ENCODE measurements at regions not wholly inside any gene's neighbourhood (a gene's known extent, or its start where the extent isn't known, plus 50 kb on each side); places are given as distances from the start of the nearest gene placed in this dataset.

DNA sequence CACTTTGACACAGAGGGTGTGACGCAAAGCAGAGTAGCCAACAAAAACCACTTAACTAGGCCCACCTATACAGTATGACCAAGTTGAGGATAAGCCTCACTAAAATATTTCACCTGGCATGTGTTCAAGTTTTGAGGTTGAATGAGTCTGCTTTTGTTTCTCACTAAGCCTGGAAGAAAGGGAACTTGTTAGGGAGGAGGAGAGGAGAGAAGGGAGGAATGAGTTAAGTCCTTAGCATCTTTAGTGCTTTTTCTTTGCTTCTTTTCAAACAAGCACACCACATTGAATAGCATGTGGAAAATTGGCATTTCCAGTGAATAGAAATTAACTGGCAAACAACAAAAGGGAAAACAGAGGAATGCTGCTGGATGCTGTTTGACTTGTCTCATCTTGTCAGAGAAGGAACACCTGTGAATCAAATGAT is 461.9 kb downstream of the GJA1 start:
- H3K27me3 ChIP-seq (replicated peaks; ENCODE audit: control insufficient read depth, insufficient read depth, low read length): no peaks in the 10 kb centered on the region
- H3K4me1 ChIP-seq (ENCODE audit: control insufficient read depth, insufficient read depth, low read length): peaks cover 8% of the 10 kb centered on the region
- no peaks in the 10 kb centered on the region for H3K36me3 ChIP-seq (ENCODE audit: control insufficient read depth, insufficient read depth, low read length, severe bottlenecking)
- peak; percentile 37 for DNase-seq (ENCODE audit: low read depth)
- H3K4me3 ChIP-seq (ENCODE audit: low read length): no peak overlapping the region
- H3K9me3 ChIP-seq (ENCODE audit: control insufficient read depth, low read length): no peaks in the 10 kb centered on the region
- H3K9ac ChIP-seq (ENCODE audit: low read length): no peak overlapping the region

DNA sequence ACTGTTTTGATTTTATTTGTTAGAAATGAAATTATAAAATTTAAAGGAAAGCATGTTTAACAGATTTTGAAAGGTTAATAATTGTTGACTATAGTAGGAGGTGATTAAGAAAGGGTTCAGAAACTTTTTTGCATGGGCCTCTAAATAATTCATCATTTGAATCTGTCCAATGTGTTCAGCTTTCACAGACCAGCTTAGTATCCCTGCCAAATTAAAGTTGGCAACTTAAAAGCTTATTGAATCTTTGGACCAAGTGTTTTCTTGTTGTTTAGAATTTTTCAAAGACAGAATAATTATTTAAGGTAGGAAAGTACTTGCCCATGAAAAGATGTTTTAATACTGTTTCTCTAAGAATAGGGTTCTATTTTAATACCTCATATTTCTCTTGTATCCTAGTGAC is 466.0 kb downstream of the GJA1 start:
- no peaks in the 10 kb centered on the region for H3K9me3 ChIP-seq (ENCODE audit: control insufficient read depth, low read length)
- DNase-seq (ENCODE audit: low read depth): no peak
- H3K4me3 ChIP-seq (ENCODE audit: low read length): no peak overlapping the region
- no peaks in the 10 kb centered on the region for H3K36me3 ChIP-seq (ENCODE audit: control insufficient read depth, insufficient read depth, low read length, severe bottlenecking)
- peaks cover 8% of the 10 kb centered on the region for H3K4me1 ChIP-seq (ENCODE audit: control insufficient read depth, insufficient read depth, low read length)
- H3K27me3 ChIP-seq (replicated peaks; ENCODE audit: control insufficient read depth, insufficient read depth, low read length): no peaks in the 10 kb centered on the region
- H3K9ac ChIP-seq (ENCODE audit: low read length): no peak overlapping the region

DNA sequence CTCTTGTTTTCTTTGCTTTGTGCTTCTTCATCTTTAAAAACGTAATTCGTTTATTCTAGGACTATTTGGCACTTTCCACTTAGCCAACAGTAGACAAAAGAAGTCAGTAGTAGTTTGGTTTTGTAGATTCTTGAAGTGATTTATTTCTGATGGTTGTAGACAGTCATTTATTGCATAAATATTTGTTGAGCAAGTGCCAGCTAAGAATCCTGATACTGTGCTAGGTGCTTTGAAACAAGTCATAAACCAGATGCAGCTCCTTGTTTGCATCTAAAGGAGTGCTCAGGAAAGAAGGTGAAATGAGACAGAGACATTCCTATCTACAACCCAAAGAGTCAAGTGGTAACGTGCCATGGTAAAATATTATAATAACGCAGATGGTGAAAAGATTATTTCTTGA is 469.1 kb downstream of the GJA1 start:
- Histone ChIP-seq H3K4me3 (ENCODE audit: low read length) (no peak overlapping the region), H3K27me3 (replicated peaks; ENCODE audit: control insufficient read depth, insufficient read depth, low read length) (no peaks in the 10 kb centered on the region), H3K4me1 (ENCODE audit: control insufficient read depth, insufficient read depth, low read length) (no peaks in the 10 kb centered on the region), H3K36me3 (ENCODE audit: control insufficient read depth, insufficient read depth, low read length, severe bottlenecking) (no peaks in the 10 kb centered on the region), H3K9ac (ENCODE audit: low read length) (no peak overlapping the region), H3K9me3 (ENCODE audit: control insufficient read depth, low read length) (peaks cover 16% of the 10 kb centered on the region)
- DNase-seq (ENCODE audit: low read depth): no peak

DNA sequence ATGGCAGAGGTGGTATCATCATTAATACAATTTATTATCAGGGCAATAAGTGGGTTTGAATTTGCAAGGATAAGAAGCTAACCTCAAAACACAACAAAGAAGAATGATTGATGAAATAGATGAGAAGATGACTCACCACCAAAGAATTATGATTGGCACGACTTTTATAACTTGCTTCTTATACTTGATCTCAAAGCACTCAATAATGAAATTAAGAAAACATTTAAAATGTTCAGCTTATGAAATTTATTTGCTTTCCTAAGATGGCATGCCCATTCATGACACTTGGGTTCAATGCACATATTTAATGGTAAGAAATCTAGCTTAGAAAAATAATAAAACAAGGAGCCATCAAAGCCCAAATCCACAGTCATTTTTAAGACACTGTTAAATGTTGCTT is 477.5 kb downstream of the GJA1 start:
- no peaks in the 10 kb centered on the region for H3K27me3 ChIP-seq (replicated peaks; ENCODE audit: control insufficient read depth, insufficient read depth, low read length)
- no peak overlapping the region for H3K9ac ChIP-seq (ENCODE audit: low read length)
- no peaks in the 10 kb centered on the region for H3K36me3 ChIP-seq (ENCODE audit: control insufficient read depth, insufficient read depth, low read length, severe bottlenecking)
- H3K9me3 ChIP-seq (ENCODE audit: control insufficient read depth, low read length): peaks cover 15% of the 10 kb centered on the region
- H3K4me3 ChIP-seq (ENCODE audit: low read length): no peak overlapping the region
- no peak for DNase-seq (ENCODE audit: low read depth)
- H3K4me1 ChIP-seq (ENCODE audit: control insufficient read depth, insufficient read depth, low read length): no peaks in the 10 kb centered on the region

DNA sequence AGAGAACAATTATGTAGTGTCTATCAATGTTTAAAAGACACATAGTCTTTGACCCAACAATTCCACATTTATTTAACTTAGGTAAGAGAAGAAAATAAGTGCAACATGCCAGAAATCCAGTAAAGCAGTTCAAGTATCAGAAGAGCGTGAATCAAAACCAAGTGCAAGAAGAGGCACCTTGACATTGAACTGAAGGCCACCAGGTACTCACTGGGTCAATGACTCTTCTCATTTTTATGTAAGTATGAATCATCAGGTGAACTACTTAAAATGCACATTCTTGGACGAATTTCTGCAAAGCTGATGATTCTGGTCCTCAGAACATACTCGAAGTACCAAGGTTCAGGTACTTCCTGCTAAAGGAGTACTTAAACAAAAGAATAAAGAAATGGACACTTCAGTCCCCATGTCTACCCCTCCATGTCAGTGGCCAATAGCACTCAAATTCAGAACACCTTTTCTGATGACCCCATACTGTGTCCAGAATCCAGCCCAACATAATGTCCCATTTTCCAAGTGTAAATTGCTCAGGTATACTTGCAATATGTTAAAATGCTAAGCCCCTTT is 481.9 kb downstream of the GJA1 start:
- Histone ChIP-seq H3K4me1 (ENCODE audit: control insufficient read depth, insufficient read depth, low read length) (no peaks in the 10 kb centered on the region), H3K27me3 (replicated peaks; ENCODE audit: control insufficient read depth, insufficient read depth, low read length) (no peaks in the 10 kb centered on the region), H3K9ac (ENCODE audit: low read length) (no peak overlapping the region), H3K9me3 (ENCODE audit: control insufficient read depth, low read length) (no peaks in the 10 kb centered on the region), H3K4me3 (ENCODE audit: low read length) (no peak overlapping the region), H3K36me3 (ENCODE audit: control insufficient read depth, insufficient read depth, low read length, severe bottlenecking) (no peaks in the 10 kb centered on the region)
- no peak for DNase-seq (ENCODE audit: low read depth)

DNA sequence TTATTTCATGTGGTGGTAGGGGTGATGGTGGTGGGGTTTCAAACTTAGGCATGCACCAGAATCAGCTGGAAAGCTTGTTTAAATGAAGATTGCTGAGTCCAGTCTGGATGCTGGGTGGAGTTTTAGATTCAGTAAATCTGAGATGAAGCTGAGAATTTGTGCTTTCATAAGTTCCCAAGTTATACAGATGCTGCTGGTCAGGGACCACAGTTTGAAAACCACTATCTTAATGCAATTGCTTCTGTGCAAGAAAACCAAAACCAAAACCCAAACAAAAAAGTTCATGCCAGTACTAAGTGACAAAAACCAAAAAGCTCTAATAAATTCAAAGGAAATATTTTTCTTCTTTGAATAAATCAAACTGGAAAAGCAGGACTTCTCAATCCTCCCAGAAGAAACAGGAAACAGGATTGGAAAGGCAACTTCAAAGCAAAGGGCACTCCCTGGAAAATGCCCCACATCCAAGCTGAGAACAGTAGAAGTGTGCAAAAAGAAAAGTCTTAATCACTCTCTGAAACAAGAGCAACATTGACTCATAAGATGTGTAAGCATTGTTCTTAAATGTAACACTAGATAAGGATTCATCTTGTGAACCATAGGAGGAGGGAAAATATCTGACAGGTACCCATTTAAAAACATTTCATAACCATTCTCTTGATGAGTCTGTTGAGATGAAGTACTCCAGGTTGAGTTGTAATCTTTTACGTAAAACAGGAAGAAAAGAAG is 481.5 kb upstream of the HSF2 start:
- Histone ChIP-seq H3K27me3 (replicated peaks; ENCODE audit: control insufficient read depth, insufficient read depth, low read length) (no peaks in the 10 kb centered on the region), H3K4me3 (ENCODE audit: low read length) (no peak overlapping the region), H3K4me1 (ENCODE audit: control insufficient read depth, insufficient read depth, low read length) (no peaks in the 10 kb centered on the region), H3K9ac (ENCODE audit: low read length) (no peak overlapping the region), H3K9me3 (ENCODE audit: control insufficient read depth, low read length) (no peaks in the 10 kb centered on the region), H3K36me3 (ENCODE audit: control insufficient read depth, insufficient read depth, low read length, severe bottlenecking) (no peaks in the 10 kb centered on the region)
- DNase-seq (ENCODE audit: low read depth): no peak

DNA sequence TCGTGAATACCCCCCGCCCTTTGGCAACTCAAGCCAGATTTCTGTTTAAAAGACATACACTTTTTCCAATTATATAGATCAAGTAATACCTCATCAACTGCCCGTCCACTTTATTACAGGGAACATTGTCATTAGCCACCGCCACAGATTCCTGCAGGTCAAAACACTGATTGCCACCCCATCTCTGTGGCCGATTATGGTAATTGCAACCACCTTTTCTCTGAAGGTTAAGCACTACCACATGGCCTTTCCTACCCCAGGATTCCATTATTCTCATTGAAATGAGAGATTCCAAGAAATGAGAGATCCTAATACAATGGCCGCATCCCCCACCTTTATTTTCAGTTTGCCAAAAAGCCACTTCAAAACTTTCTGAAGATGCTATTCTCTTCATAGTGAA is 478.8 kb upstream of the HSF2 start:
- Histone ChIP-seq H3K36me3 (ENCODE audit: control insufficient read depth, insufficient read depth, low read length, severe bottlenecking) (no peaks in the 10 kb centered on the region), H3K9me3 (ENCODE audit: control insufficient read depth, low read length) (no peaks in the 10 kb centered on the region), H3K27me3 (replicated peaks; ENCODE audit: control insufficient read depth, insufficient read depth, low read length) (no peaks in the 10 kb centered on the region), H3K4me3 (ENCODE audit: low read length) (no peak overlapping the region), H3K9ac (ENCODE audit: low read length) (no peak overlapping the region), H3K4me1 (ENCODE audit: control insufficient read depth, insufficient read depth, low read length) (no peaks in the 10 kb centered on the region)
- DNase-seq (ENCODE audit: low read depth): no peak

DNA sequence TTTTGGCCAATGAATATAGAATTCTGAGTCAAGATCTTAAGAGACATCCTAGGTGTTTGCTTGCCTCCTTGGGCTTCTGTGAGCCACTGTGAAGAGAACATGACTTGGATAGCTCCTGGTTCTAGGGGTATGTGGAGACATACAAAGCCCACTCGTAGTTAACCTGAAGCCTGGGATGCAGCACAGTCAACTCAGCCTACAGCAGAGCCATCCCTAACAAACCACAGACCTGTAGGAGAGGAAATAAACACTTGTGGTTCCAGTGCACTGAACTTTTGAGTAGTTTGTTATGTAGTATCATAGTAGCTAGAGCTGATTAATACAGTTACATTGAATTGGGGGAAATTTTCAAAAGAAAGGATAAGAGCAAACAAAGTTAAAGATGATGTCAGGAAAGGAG is 474.4 kb upstream of the HSF2 start:
- H3K27me3 ChIP-seq (replicated peaks; ENCODE audit: control insufficient read depth, insufficient read depth, low read length): no peaks in the 10 kb centered on the region
- no peak overlapping the region for H3K4me3 ChIP-seq (ENCODE audit: low read length)
- no peak for DNase-seq (ENCODE audit: low read depth)
- no peaks in the 10 kb centered on the region for H3K9me3 ChIP-seq (ENCODE audit: control insufficient read depth, low read length)
- H3K4me1 ChIP-seq (ENCODE audit: control insufficient read depth, insufficient read depth, low read length): no peaks in the 10 kb centered on the region
- H3K9ac ChIP-seq (ENCODE audit: low read length): no peak overlapping the region
- no peaks in the 10 kb centered on the region for H3K36me3 ChIP-seq (ENCODE audit: control insufficient read depth, insufficient read depth, low read length, severe bottlenecking)

DNA sequence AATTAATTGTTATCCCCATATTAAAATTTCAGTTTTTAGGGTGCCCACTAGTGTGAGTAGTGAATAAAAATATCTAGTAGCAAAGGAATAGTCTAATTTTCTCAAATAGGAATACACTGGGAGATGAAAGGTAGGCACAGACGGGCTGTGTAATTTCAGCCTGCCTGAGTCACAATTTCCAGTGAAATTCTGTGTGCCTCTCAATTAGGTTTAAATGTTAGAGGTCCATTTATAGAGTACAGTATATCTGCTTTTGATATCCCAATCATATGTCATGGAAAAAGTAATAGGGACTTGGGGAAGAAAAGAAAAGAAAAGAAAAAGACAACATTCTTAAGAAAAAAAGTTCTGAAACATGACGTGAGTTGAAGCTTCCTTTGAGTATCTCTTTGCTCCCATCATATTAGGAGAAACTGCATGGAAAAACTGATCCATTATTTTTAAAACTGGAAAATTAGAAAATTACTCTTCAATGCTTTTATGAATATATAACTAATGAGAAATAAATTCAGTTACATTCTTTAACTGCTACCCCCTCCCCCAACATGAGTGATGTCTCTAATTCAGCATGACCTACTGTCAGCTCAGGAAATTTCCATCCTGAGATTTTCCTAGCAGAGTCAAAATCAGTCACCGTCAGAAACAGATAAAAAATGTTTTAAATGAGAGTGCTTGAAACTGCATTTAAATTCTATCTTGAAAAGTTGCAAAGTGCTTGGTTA is 473.8 kb upstream of the HSF2 start:
- H3K9ac ChIP-seq (ENCODE audit: low read length): no peak overlapping the region
- no peaks in the 10 kb centered on the region for H3K36me3 ChIP-seq (ENCODE audit: control insufficient read depth, insufficient read depth, low read length, severe bottlenecking)

DNA sequence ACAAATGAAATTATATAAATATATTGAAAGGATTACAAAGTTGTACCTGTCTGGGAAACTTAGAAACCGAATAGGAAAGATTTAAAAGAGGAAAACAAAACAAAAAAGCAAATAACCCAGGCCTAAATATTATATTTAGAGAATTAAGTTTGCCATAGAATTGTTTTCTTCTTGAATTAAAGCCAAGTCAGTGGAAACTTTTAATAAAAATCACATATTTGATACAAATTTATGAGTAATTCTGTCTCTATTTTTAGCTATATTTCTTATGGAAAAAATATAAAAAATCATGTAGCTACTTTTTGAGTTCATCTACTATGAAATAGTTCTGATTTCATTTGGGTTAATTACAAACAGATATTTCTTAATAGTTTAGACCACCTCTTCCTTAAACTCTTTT is 470.2 kb upstream of the HSF2 start:
- Histone ChIP-seq H3K4me1 (ENCODE audit: control insufficient read depth, insufficient read depth, low read length) (peaks cover 14% of the 10 kb centered on the region), H3K9ac (ENCODE audit: low read length) (no peak overlapping the region), H3K4me3 (ENCODE audit: low read length) (no peak overlapping the region), H3K27me3 (replicated peaks; ENCODE audit: control insufficient read depth, insufficient read depth, low read length) (no peaks in the 10 kb centered on the region), H3K9me3 (ENCODE audit: control insufficient read depth, low read length) (no peaks in the 10 kb centered on the region), H3K36me3 (ENCODE audit: control insufficient read depth, insufficient read depth, low read length, severe bottlenecking) (no peaks in the 10 kb centered on the region)
- no peak for DNase-seq (ENCODE audit: low read depth)

More for the DNA sequence above, 473.8 kb upstream of the HSF2 start:
- no peak overlapping the region for H3K4me3 ChIP-seq (ENCODE audit: low read length)
- H3K9me3 ChIP-seq (ENCODE audit: control insufficient read depth, low read length): no peaks in the 10 kb centered on the region
- peak; percentile 15 for DNase-seq (ENCODE audit: low read depth)
- H3K27me3 ChIP-seq (replicated peaks; ENCODE audit: control insufficient read depth, insufficient read depth, low read length): no peaks in the 10 kb centered on the region
- H3K4me1 ChIP-seq (ENCODE audit: control insufficient read depth, insufficient read depth, low read length): no peaks in the 10 kb centered on the region

DNA sequence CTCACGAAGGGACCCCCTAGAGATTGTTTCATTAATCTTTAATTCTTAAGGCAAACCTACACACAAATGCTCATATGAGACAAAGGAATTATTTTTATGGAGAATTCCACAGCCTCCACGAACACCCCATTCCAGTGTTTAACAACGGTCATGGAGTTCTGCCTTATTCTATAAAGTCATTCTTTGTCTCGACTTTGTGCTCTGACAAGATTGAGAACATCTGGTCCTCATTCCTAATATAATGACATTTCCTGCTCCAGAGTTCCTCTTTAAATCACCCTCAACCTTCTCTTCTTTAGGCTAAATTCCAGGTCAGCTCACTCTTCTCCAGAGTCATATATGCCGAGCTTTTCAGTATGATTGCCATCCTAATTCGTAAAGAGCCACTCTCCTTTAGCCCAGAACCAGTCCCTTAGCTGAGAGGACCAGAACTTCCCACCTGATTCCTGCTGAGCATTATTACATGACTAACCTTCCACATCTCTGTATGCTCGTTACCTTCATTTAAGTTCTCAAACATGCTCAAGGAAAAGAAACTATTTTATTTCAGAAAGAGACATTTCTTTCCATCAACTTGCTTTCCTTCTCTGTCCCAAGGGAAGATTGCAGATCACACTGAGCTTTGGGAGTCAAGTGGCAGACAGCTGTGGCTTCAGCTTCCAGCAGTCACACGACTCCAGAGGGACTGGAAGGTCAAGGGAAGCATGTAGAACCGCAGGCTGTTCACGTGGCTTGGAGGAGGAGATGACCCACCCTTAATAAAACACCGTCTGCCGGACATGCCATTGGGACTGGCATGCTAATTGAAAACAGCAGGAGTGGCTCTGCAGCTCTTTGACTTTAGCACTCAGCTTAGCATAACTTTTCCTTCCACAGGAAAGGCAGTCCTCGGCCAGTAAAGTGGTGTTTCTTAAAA is 467.1 kb upstream of the HSF2 start:
- Histone ChIP-seq H3K27me3 (replicated peaks; ENCODE audit: control insufficient read depth, insufficient read depth, low read length) (no peaks in the 10 kb centered on the region), H3K9me3 (ENCODE audit: control insufficient read depth, low read length) (no peaks in the 10 kb centered on the region), H3K4me1 (ENCODE audit: control insufficient read depth, insufficient read depth, low read length) (peaks cover 14% of the 10 kb centered on the region), H3K4me3 (ENCODE audit: low read length) (peak overlapping the region; percentile 61), H3K9ac (ENCODE audit: low read length) (no peak overlapping the region), H3K36me3 (ENCODE audit: control insufficient read depth, insufficient read depth, low read length, severe bottlenecking) (no peaks in the 10 kb centered on the region)
- peak; percentile 97 for DNase-seq (ENCODE audit: low read depth)
